ENCODE measurements at regions not wholly inside any gene's neighbourhood (a gene's known extent, or its start where the extent isn't known, plus 50 kb on each side); places are given as distances from the start of the nearest gene placed in this dataset.

DNA sequence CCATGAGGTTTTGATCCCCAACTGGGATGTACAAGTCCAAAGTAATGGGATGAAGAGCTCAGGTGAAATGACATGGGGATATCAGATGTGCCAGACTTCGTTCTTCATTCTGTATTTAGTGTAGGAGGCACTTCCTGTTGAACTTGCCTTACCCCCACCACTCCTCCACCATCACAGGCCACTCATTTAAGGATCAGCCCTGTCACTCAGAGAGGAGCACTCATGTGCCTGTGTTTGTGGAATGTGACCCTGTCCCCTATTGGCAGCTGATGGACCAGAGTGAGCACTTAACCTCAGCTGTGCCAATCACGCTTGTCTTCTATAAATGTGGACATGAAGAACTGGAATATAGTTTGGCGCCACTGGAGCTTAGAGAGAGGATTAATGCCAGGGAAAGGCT, 91.4 kb upstream of the CTTNBP2NL start:
- Mint-ChIP-seq H3K4me3 (no peak overlapping the region), H3K4me1 (ENCODE audit: low read depth in 2 of 2) (no peaks in the 10 kb centered on the region), H3K36me3 (ENCODE audit: insufficient read depth) (no peaks in the 10 kb centered on the region), H3K27ac (no peak overlapping the region), H3K9me3 (no peaks in the 10 kb centered on the region), H3K27me3 (peaks cover 59 to 61% of the 10 kb centered on the region in 2 donors)
- no peak for ATAC-seq (replicated peaks)
- no peak for DNase-seq

DNA sequence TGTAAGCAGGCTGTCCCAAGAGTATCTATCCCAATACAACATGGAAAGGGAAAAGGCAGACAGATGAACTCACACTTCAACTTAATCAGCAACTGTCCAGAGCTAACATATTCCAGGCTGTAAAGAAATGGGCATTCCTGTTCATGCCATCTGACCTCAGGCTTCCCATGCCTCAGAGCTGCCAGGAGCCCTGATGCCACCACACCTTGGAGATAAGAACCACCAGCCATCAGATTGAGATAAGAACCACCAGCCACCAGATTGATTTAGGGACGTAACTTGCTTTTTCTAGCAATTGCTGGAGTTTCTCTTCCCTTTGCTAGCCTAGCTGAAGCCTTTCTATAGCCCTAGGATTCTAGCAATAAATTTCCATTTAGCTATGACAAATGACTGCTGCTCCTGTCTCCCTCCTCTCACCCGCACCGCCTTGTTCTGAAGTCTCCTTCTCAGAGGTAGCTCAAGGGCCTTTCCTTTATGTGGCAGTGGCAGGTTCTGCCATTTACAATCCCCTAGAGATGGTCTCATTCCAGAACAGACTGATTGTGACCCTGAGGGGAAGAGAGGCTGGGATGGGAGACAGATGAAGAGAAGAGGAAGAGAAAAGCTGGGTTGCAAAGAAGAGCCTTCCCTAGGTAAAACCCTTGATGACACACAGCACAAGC, 88.0 kb upstream of the CTTNBP2NL start:
- no peak for DNase-seq
- H3K36me3 Mint-ChIP-seq (ENCODE audit: insufficient read depth) = no peaks in the 10 kb centered on the region
- no peak overlapping the region for H3K4me3 Mint-ChIP-seq
- H3K27me3 Mint-ChIP-seq = peaks cover 58 to 63% of the 10 kb centered on the region in 2 donors
- no peaks in the 10 kb centered on the region for H3K4me1 Mint-ChIP-seq (ENCODE audit: low read depth in 2 of 2)
- no peak overlapping the region for H3K27ac Mint-ChIP-seq
- no peaks in the 10 kb centered on the region for H3K9me3 Mint-ChIP-seq
- ATAC-seq (replicated peaks) = no peak

DNA sequence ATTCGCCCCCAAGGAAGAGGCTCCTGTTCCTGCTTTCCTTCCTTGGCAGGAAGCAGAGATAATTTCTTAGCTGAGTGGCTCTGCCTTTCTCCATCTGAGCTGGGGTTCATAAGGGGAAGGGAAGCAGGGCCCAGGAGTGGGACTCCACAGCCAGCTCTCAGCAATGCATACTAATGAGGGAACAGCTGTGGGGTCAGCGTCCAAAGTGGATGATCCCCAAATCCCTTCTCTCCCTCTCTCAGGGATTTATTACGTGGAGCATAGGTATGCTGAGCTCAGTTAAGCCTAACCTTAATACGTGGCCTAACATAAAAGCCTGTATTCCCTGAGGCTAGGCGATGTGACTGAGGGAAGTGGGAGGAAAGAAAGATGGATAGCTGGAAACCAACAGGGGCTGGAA, 87.3 kb upstream of the CTTNBP2NL start:
- no peak overlapping the region for H3K27ac Mint-ChIP-seq
- no peak overlapping the region for H3K4me3 Mint-ChIP-seq
- no peaks in the 10 kb centered on the region for H3K36me3 Mint-ChIP-seq (ENCODE audit: insufficient read depth)
- no peaks in the 10 kb centered on the region for H3K9me3 Mint-ChIP-seq
- peaks cover 55 to 69% of the 10 kb centered on the region in 2 donors for H3K27me3 Mint-ChIP-seq
- no peaks in the 10 kb centered on the region for H3K4me1 Mint-ChIP-seq (ENCODE audit: low read depth in 2 of 2)
- no peak for DNase-seq
- ATAC-seq (replicated peaks) = no peak

DNA sequence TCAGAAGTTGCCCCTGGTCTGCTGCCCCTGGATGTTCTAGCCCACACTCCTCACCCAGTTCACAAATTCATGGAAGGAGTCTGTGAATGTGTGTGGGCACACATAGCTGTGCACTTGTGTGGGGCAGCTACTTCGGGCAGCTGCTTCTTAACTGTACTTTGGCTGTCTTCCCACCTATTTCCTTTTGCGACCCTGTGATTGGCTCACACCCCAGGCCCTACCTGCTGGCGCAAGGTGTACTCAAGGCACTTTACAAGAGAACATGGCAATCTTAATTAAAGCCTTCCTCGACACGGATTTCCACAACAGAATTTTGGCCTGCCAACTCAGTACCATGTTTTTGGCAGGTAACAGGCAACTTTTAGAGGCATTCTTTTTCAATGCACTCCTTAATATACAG, 86.5 kb upstream of the CTTNBP2NL start:
- Mint-ChIP-seq H3K27ac (no peak overlapping the region), H3K27me3 (peaks cover 55 to 73% of the 10 kb centered on the region in 2 donors), H3K4me1 (ENCODE audit: low read depth in 2 of 2) (no peaks in the 10 kb centered on the region), H3K4me3 (no peak overlapping the region), H3K36me3 (ENCODE audit: insufficient read depth) (no peaks in the 10 kb centered on the region), H3K9me3 (no peaks in the 10 kb centered on the region)
- no peak for DNase-seq
- ATAC-seq (replicated peaks) = no peak

DNA sequence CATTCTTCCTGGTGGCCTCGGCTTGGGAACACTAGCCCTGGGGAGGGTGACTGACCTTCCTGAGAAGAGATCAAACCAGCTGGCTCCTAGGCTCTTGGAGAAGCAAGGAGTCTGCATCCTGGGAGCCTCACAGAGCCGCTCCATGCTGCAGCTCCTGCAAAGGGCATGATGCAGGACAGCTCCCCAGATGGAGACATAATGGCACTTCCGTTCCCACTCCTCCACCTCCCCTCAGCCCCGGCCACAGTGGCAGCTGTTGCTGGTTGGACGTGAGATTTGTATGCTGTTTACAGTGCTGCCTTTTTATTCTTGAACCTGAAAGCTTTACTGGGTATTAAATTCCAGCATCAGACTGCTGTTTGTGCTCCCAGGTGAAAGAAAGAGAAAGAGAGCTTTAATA, 83.7 kb upstream of the CTTNBP2NL start:
- Mint-ChIP-seq H3K4me1 (ENCODE audit: low read depth in 2 of 2) (no peaks in the 10 kb centered on the region), H3K27ac (no peak overlapping the region), H3K27me3 (peaks cover 44 to 67% of the 10 kb centered on the region in 2 donors), H3K4me3 (no peak overlapping the region), H3K36me3 (ENCODE audit: insufficient read depth) (no peaks in the 10 kb centered on the region), H3K9me3 (no peaks in the 10 kb centered on the region)
- ATAC-seq (replicated peaks) = no peak
- DNase-seq = no peak

DNA sequence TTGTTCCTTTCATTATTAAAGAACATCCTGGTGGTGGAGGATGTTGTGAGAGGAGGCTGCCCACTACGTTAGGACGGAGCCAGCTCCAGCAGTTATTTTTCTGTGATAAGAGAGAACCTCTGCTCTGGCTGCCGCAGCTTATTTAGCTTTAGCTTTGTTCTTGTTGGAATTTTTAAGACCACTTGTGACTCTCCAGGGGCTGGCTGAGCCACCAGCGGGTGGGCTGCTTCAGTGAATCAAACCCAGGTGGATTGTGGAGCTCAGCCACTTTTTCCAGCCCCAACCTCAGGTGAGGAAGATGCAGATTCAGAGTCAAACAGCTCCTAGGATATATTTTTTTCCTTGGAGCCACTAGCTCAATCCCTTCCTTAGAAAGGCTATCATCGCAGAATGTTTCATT, 83.1 kb upstream of the CTTNBP2NL start:
- no peak overlapping the region for H3K27ac Mint-ChIP-seq
- H3K9me3 Mint-ChIP-seq = no peaks in the 10 kb centered on the region

DNA sequence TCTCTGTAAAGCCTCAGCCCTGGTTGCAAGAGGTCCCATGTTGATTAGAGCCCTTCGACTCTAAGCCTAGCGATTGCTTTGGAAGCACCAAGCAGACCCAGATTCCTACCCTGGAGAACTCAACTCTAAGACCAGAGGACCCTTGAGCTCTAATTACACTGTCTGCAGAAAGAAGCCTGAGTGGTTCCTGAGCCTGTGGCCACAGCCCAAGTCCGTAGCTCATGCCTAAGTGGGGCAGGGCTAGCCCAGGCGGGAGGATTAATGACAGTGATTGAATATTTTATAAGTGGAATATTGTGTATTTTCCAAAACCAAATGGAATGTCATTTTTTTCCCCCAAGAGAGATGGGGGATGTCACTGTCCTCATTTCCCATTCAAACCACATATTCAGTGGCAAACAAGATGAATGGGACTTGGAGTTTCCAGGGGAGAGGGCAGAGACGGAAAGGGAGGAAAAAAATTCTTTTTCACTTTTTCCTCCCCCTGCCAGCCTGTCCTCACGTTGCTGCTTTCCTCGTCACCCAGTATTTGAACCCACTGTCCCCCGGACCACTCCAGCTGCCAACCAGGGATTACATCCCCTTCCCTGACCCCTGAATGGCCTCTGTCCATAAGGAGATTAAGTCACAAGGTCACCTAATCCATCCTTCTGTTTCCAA, 79.6 kb upstream of the CTTNBP2NL start:
- ATAC-seq (replicated peaks) (no peak), DNase-seq (no peak)
- Mint-ChIP-seq H3K9me3 (no peaks in the 10 kb centered on the region), H3K27me3 (peaks cover 22 to 33% of the 10 kb centered on the region in 2 donors), H3K4me3 (no peak overlapping the region), H3K27ac (no peak overlapping the region), H3K4me1 (ENCODE audit: low read depth in 2 of 2) (peaks cover 3 to 5% of the 10 kb centered on the region in 2 donors), H3K36me3 (ENCODE audit: insufficient read depth) (peaks cover 2% of the 10 kb centered on the region)

More for the DNA sequence above, 83.1 kb upstream of the CTTNBP2NL start:
- H3K36me3 Mint-ChIP-seq (ENCODE audit: insufficient read depth) = no peaks in the 10 kb centered on the region
- peaks cover 39 to 62% of the 10 kb centered on the region in 2 donors for H3K27me3 Mint-ChIP-seq
- ATAC-seq (replicated peaks) (no peak), DNase-seq (no peak)
- no peaks in the 10 kb centered on the region for H3K4me1 Mint-ChIP-seq (ENCODE audit: low read depth in 2 of 2)
- H3K4me3 Mint-ChIP-seq = no peak overlapping the region

DNA sequence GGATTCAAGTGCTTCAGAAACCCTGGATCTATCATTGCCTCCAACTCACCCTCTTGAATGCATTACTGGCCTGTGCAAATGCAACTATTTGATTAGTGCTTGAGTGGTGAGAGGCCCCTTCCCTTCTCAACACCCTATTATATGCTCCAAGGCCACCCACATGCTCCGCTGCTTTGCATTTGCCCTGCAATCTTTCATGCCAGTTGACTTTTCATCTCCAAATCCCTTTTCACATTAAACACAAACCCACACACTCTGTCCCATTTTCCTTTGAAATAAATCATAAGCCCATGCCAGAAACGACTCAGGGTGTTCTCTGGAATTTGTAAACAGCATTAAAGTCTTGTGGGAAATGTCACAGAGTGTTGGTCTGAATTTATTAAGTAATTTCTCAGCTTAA, 78.9 kb upstream of the CTTNBP2NL start:
- Mint-ChIP-seq H3K27me3 (peaks cover 20 to 35% of the 10 kb centered on the region in 2 donors), H3K27ac (no peak overlapping the region), H3K4me3 (no peak overlapping the region), H3K4me1 (ENCODE audit: low read depth in 2 of 2) (peaks cover 3 to 5% of the 10 kb centered on the region in 2 donors), H3K9me3 (no peaks in the 10 kb centered on the region), H3K36me3 (ENCODE audit: insufficient read depth) (peaks cover 2% of the 10 kb centered on the region)
- ATAC-seq (replicated peaks) = no peak
- DNase-seq = no peak

DNA sequence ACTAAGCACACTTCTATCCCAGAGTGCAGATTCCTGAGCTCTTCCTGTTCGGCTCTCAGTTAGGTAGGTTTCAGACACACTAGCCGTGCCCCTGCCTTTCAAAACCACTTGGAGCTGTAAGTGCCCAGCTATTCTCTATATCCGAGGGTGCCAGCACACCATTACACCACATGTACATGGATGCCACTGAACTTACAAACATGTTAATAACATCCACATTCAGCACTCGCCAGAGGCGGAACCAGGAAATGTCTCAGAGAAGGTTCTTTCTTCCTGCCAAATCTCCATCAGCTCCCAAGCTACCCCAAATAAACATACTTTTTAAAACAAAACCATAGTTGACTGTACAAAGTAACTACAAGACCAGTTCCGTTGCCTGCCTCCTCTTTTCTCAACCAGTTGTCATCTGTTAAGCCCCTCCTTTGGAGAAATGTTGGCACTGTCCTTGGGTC, 78.4 kb upstream of the CTTNBP2NL start:
- DNase-seq (no peak), ATAC-seq (replicated peaks) (no peak)
- Mint-ChIP-seq H3K36me3 (ENCODE audit: insufficient read depth) (peaks cover 2% of the 10 kb centered on the region), H3K4me3 (no peak overlapping the region), H3K4me1 (ENCODE audit: low read depth in 2 of 2) (peaks cover 3 to 5% of the 10 kb centered on the region in 2 donors), H3K9me3 (no peaks in the 10 kb centered on the region), H3K27me3 (peaks cover 20 to 34% of the 10 kb centered on the region in 2 donors), H3K27ac (no peak overlapping the region)

DNA sequence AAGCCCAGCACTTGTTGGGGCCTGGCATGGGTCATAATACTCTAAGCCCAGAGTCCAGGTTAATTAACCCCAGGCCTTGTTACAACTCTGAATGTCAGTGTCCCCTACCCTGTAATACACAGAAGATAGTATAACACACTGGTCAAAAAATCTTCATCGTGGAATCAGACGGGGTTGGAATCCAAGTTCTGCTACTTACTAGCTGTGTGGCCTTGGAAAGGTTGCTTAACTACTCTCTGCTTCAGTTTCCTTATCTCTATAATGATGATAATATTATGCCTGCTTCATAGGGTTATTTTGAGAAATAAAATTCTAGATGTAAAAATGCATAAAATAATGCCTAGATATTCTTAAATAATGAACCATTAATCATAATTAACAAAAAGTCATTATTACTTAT, 77.8 kb upstream of the CTTNBP2NL start:
- Mint-ChIP-seq H3K27me3 (peaks cover 26 to 31% of the 10 kb centered on the region in 2 donors), H3K27ac (no peak overlapping the region), H3K4me1 (ENCODE audit: low read depth in 2 of 2) (peaks cover 3 to 5% of the 10 kb centered on the region in 2 donors), H3K36me3 (ENCODE audit: insufficient read depth) (peaks cover 2% of the 10 kb centered on the region), H3K9me3 (no peaks in the 10 kb centered on the region), H3K4me3 (no peak overlapping the region)
- ATAC-seq (replicated peaks) = no peak
- no peak for DNase-seq

DNA sequence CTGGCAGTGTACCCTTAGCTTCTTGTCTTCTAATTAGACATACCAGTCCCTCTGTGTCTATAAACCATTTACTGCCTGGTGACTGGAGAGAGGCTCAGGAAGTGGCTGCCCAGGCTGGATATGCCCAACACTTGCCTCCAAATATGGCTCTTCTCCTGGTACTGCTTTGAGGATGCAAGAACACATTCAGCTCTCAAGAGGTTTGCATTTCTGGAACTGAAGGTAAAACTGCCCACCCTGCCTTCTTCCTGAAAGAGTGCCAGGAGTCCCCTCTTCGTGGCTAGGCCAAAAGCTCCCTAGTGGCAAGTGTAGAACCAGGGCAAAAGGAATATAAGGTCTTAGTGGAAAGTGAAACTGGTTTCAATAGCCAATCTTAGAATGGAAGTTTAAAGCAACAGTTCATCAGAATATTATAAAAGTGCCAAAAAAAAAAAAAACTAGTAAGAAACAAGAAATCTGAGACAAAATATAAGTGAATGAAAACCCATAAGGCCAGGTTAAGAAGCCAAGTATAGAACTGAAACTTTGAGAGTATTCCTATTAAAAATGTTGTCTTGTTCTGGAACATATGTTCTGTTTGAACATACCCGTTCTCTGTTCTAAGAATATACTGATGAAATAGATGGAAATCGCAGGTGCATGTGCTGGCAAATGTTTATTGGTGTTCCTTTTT, 77.2 kb upstream of the CTTNBP2NL start:
- Mint-ChIP-seq H3K4me3 (peak overlapping the region in 1 of 2 donors; percentile 5), H3K36me3 (ENCODE audit: insufficient read depth) (peaks cover 2% of the 10 kb centered on the region), H3K27me3 (peaks cover 28 to 32% of the 10 kb centered on the region in 2 donors), H3K27ac (no peak overlapping the region), H3K9me3 (no peaks in the 10 kb centered on the region), H3K4me1 (ENCODE audit: low read depth in 2 of 2) (peaks cover 3 to 5% of the 10 kb centered on the region in 2 donors)
- DNase-seq = no peak
- no peak for ATAC-seq (replicated peaks)

DNA sequence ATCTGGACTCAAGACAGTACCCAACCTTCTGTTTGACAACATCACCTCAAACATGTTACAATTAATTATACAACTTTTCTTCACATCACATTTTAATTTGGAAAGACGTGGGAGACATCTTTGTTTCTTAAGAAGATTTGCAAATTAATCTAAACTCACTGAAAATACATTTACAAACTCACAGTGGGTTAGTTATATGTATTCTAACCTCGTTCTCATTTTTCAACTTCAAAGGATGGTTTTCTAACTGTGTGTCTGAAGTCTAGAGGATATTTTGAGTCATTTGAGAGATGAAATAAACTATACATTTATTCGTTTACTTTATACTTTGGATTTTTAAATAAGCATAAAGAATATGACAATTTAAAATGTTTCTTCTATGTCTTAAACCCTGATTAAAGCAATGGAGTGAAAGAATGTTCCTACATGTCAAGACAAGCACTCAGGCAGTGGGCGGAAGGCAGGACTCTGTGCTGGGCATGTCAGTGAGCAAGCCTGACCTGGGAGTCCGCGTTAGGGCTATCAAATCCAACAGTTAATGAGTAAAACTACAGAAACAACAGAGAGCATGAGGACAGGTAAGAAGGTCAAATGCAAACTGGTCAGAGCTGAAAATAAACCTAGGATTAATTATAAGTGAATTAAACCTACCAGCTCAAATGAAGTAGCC, 76.5 kb upstream of the CTTNBP2NL start:
- peaks cover 2% of the 10 kb centered on the region for H3K36me3 Mint-ChIP-seq (ENCODE audit: insufficient read depth)
- no peaks in the 10 kb centered on the region for H3K9me3 Mint-ChIP-seq
- ATAC-seq (replicated peaks) (no peak), DNase-seq (no peak)
- H3K4me1 Mint-ChIP-seq (ENCODE audit: low read depth in 2 of 2) = peaks cover 3 to 5% of the 10 kb centered on the region in 2 donors
- peaks cover 29 to 32% of the 10 kb centered on the region in 2 donors for H3K27me3 Mint-ChIP-seq
- no peak overlapping the region for H3K27ac Mint-ChIP-seq
- H3K4me3 Mint-ChIP-seq = no peak overlapping the region

DNA sequence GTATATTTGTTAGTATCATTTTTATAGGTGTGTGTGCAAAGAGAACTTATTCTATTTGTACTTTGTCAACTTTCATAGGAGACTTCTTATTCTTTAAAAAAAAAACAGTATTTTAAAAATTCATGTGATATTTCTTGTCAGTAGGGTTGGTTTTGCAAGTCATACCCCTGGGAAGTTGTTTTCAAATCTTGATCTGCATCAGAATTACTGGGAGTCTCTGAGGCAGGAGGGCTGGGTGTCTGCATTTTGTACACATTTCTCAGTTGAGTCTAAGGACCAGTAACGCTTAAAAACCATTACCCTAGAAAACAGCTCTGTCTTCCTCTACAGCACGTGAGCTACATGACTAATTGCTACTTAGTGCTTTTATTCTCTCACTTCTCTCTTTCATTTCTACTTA, 76.0 kb upstream of the CTTNBP2NL start:
- no peaks in the 10 kb centered on the region for H3K9me3 Mint-ChIP-seq
- ATAC-seq (replicated peaks) = no peak
- no peak overlapping the region for H3K4me3 Mint-ChIP-seq
- peaks cover 2% of the 10 kb centered on the region for H3K36me3 Mint-ChIP-seq (ENCODE audit: insufficient read depth)
- H3K27me3 Mint-ChIP-seq = peaks cover 32% of the 10 kb centered on the region in 2 donors
- no peak overlapping the region for H3K27ac Mint-ChIP-seq
- DNase-seq = no peak
- H3K4me1 Mint-ChIP-seq (ENCODE audit: low read depth in 2 of 2) = peaks cover 3 to 5% of the 10 kb centered on the region in 2 donors
